Loucy (cell line): ENCODE measurements at regions not wholly inside any gene's neighbourhood (a gene's known extent, or its start where the extent isn't known, plus 50 kb on each side); places are given as distances from the start of the nearest gene placed in this dataset.

Experiments
- H2AFZ ChIP-seq: fragments of 200-600 bp; sonication (generic); 2 replicates; pipeline ENCODE4 v1.6.0; 2016; ENCODE audit warnings: antibody characterized with exemption, mild to moderate bottlenecking, low read length, moderate library complexity
- H3F3A ChIP-seq: fragments of 200-600 bp; 2 replicates; pipeline ENCODE4 v1.6.0; 2016; ENCODE audit warnings: antibody characterized with exemption, low read depth, mild to moderate bottlenecking
- H3K27me3 ChIP-seq: fragments of 200-600 bp; sonication (generic); 2 replicates; pipeline ENCODE4 v1.6.1; 2014; ENCODE audit warnings: low read length, mild to moderate bottlenecking; ENCODE audit not compliant: insufficient read depth, poor library complexity, severe bottlenecking
- H3K36me3 ChIP-seq: fragments of 200-600 bp; sonication (generic); 2 replicates; pipeline ENCODE4 v1.6.1; 2016; ENCODE audit warnings: low read length; ENCODE audit not compliant: insufficient read depth
- H3K4me1 ChIP-seq: fragments of 200-600 bp; sonication (generic); 2 replicates; pipeline ENCODE4 v1.5.1; 2014; ENCODE audit warnings: low read length, mild to moderate bottlenecking; ENCODE audit not compliant: insufficient read depth, poor library complexity, severe bottlenecking
- H3K4me2 ChIP-seq: fragments of 200-600 bp; sonication (generic); 2 replicates; pipeline ENCODE4 v1.6.0; 2014; ENCODE audit warnings: antibody characterized with exemption, low read length, low read depth, mild to moderate bottlenecking; ENCODE audit not compliant: poor library complexity, severe bottlenecking
- H3K4me3 ChIP-seq: fragments of 200-600 bp; sonication (generic); 2 replicates; pipeline ENCODE4 v1.5.1; 2014; ENCODE audit warnings: low read length, mild to moderate bottlenecking, mixed read lengths; ENCODE audit not compliant: poor library complexity, severe bottlenecking
- H3K79me2 ChIP-seq: fragments of 200-600 bp; sonication (generic); 2 replicates; pipeline ENCODE4 v1.6.1; 2014; ENCODE audit warnings: low read length; ENCODE audit not compliant: insufficient read depth
- H3K9ac ChIP-seq: fragments of 200-600 bp; sonication (generic); 2 replicates; pipeline ENCODE4 v1.6.0; 2014; ENCODE audit warnings: mild to moderate bottlenecking, low read depth, low read length, moderate library complexity; ENCODE audit not compliant: poor library complexity, severe bottlenecking
- H3K9me2 ChIP-seq: fragments of 200-600 bp; sonication (generic); replicated peaks from 2 replicates; pipeline ENCODE4 v1.6.1; 2016; ENCODE audit warnings: low read depth, low read length, mixed read lengths
- H3K9me3 ChIP-seq: fragments of 200-600 bp; sonication (generic); 2 replicates; pipeline ENCODE4 v1.6.1; 2014; ENCODE audit warnings: mild to moderate bottlenecking, antibody characterized with exemption, low read length, low read depth; ENCODE audit not compliant: insufficient read depth
- H4K20me1 ChIP-seq: fragments of 200-600 bp; sonication (generic); 2 replicates; pipeline ENCODE4 v1.6.0; 2014; ENCODE audit warnings: antibody characterized with exemption, low read length, mild to moderate bottlenecking; ENCODE audit not compliant: insufficient read depth, poor library complexity, severe bottlenecking
- EZH2phosphoT487 ChIP-seq: fragments of 200-600 bp; IDR thresholded peaks from 2 replicates; pipeline ENCODE4 v1.6.1; 2018; ENCODE audit warnings: antibody characterized with exemption, mild to moderate bottlenecking, moderate library complexity, borderline replicate concordance
- TF ChIP-seq, protein P1 (sequence below): fragments of 200-600 bp; sonication (generic); conservative IDR thresholded peaks from 2 replicates; pipeline ENCODE4 v1.5.1; 2014; ENCODE audit warnings: mild to moderate bottlenecking, antibody characterized with exemption, low read length

GRCh38 chr1:80994038-80994437 is 806.7 kb upstream of the ADGRL2 start:
- Histone ChIP-seq H3K4me1 (no peaks in the 10 kb centered on the region), H2AFZ (no peak overlapping the region), H3K9me2 (no peaks in the 10 kb centered on the region), H3K27me3 (no peaks in the 10 kb centered on the region), H3K9me3 (no peaks in the 10 kb centered on the region), H3F3A (no peaks in the 10 kb centered on the region), H3K9ac (no peak overlapping the region), H3K79me2 (no peaks in the 10 kb centered on the region), H3K4me3 (no peak overlapping the region), H3K4me2 (no peak overlapping the region), H4K20me1 (no peaks in the 10 kb centered on the region), H3K36me3 (no peaks in the 10 kb centered on the region)
- TF ChIP-seq, protein P1, sequence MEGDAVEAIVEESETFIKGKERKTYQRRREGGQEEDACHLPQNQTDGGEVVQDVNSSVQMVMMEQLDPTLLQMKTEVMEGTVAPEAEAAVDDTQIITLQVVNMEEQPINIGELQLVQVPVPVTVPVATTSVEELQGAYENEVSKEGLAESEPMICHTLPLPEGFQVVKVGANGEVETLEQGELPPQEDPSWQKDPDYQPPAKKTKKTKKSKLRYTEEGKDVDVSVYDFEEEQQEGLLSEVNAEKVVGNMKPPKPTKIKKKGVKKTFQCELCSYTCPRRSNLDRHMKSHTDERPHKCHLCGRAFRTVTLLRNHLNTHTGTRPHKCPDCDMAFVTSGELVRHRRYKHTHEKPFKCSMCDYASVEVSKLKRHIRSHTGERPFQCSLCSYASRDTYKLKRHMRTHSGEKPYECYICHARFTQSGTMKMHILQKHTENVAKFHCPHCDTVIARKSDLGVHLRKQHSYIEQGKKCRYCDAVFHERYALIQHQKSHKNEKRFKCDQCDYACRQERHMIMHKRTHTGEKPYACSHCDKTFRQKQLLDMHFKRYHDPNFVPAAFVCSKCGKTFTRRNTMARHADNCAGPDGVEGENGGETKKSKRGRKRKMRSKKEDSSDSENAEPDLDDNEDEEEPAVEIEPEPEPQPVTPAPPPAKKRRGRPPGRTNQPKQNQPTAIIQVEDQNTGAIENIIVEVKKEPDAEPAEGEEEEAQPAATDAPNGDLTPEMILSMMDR: no peak
- TF ChIP-seq EZH2phosphoT487: no peak

DNA sequence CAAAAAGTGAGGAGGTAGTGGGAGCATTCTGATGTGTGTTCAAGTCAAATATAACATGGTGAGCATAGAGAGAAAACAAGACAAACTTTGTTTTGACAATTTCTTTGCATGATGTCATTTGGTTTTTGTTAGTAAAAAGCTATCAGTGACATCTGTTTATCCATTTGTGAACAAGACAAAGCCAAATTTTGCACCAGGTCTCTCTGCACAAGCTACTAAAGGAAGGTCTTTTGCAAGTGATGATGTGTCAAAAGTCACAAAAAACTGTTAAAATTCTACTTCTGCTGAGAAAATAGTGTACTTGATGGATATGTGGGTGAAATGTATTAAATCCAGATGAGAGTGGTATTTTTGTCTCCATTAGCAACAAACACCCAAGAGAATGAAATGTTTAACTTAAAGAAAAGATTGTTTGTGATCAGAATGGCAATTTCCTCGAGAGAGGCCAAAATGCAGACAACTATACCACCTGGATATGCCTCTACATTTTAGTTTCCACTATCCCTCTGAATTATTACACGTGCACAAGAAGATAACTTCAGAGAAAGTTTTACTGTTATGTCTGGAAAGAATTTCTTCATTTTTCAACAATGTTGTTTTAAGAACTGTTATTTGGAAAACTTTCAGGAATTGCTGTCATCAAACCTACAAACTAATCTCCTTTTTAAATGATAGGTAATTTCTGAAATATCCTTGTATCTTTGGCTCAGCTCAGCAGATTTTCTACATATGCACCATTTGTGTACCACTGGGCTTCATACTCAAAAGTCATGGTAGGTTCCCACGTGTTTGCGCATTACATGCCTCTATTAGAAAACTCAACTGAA is 807.4 kb upstream of the ADGRL2 start:
- Histone ChIP-seq H3K79me2 (no peaks in the 10 kb centered on the region), H3K4me2 (no peak overlapping the region), H3K4me1 (no peaks in the 10 kb centered on the region), H4K20me1 (no peaks in the 10 kb centered on the region), H2AFZ (no peak overlapping the region), H3K9ac (no peak overlapping the region), H3K27me3 (no peaks in the 10 kb centered on the region), H3K9me3 (no peaks in the 10 kb centered on the region), H3K36me3 (no peaks in the 10 kb centered on the region), H3K9me2 (no peaks in the 10 kb centered on the region), H3F3A (no peaks in the 10 kb centered on the region), H3K4me3 (no peak overlapping the region)
- TF ChIP-seq, protein P1: no peak
- no peak for TF ChIP-seq EZH2phosphoT487

DNA sequence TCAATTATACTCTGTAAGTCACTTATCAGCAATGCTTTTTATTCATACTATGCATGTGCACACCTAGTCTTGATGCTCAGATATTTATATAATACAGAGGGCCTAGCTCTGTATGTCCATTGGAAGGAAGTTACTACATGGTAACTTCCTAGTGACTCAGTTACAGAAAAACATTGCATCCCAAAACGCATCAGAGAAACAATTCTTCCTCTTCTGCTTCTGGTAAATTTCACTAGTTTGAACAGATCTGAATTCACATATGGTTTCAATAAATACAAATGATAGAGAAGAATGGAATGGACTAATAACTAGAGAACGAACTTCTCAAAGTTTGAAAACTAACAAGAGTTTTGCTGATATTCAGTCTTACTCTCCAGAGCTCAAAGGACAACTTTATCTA is 811.3 kb upstream of the ADGRL2 start:
- Histone ChIP-seq H4K20me1 (no peaks in the 10 kb centered on the region), H3K4me2 (no peak overlapping the region), H3K79me2 (no peaks in the 10 kb centered on the region), H3F3A (no peaks in the 10 kb centered on the region), H3K9me3 (no peaks in the 10 kb centered on the region), H3K36me3 (no peaks in the 10 kb centered on the region), H2AFZ (no peak overlapping the region), H3K27me3 (no peaks in the 10 kb centered on the region), H3K4me3 (no peak overlapping the region), H3K9ac (no peak overlapping the region), H3K4me1 (no peaks in the 10 kb centered on the region), H3K9me2 (no peaks in the 10 kb centered on the region)
- TF ChIP-seq EZH2phosphoT487: no peak
- TF ChIP-seq, protein P1: no peak
